H1 (cell line): ENCODE measurements at regions not wholly inside any gene's neighbourhood (a gene's known extent, or its start where the extent isn't known, plus 50 kb on each side); places are given as distances from the start of the nearest gene placed in this dataset.

Source experiments
- BRCA1 ChIP-seq: IDR thresholded peaks from 2 replicates; pipeline ENCODE4 v1.6.1; 2012; ENCODE audit warnings: low read depth, low read length, improper control_type of control experiment
- FOSL1 ChIP-seq: IDR thresholded peaks from 2 replicates; pipeline ENCODE4 v1.6.1; 2011; ENCODE audit warnings: mild to moderate bottlenecking, low read depth, low read length, moderate library complexity; ENCODE audit not compliant: insufficient read depth
- GTF2F1 ChIP-seq: IDR thresholded peaks from 2 replicates; pipeline ENCODE4 v1.6.1; 2012; ENCODE audit warnings: low read depth, low read length, improper control_type of control experiment, borderline replicate concordance
- JUND ChIP-seq: IDR thresholded peaks from 2 replicates; pipeline ENCODE4 v1.6.1; 2011; ENCODE audit warnings: mild to moderate bottlenecking, improper control_type of control experiment, low read length
- POLR2AphosphoS5 ChIP-seq: IDR thresholded peaks from 2 replicates; pipeline ENCODE4 v1.6.1; 2011; ENCODE audit warnings: low read depth, low read length
- SUZ12 ChIP-seq: fragments of 200-600 bp; sonication (generic); IDR thresholded peaks from 2 replicates; pipeline ENCODE4 v1.6.1; 2012; ENCODE audit warnings: mild to moderate bottlenecking, inconsistent platforms, low read length, moderate library complexity, mixed read lengths
- TBP ChIP-seq: IDR thresholded peaks from 2 replicates; pipeline ENCODE4 v1.6.1; 2011; ENCODE audit warnings: low read depth, low read length, improper control_type of control experiment
- TF ChIP-seq, protein P1 (sequence below): IDR thresholded peaks from 2 replicates; pipeline ENCODE4 v1.6.1; 2011; ENCODE audit warnings: low read depth, mild to moderate bottlenecking, low read length; ENCODE audit not compliant: insufficient read depth

DNA sequence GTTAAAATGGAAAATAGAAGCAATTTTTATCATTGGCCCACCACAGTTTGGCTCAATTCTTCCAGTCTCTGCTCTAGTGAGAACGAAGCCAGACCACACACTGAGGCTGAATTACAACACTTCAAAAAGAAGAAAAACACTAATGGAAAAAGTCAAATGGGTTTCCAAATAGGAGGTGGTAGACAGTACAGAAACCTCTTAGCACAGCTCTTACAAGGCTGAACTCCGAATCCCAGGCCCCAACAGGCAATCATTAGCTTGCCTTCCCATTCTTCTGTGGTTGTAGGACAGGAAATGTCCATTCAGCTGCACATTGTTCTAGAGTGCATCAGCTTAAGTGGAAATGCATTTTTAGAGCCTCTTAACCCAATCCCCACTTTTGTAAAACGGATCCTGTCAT, 115.1 kb upstream of the MEOX2 start (continued):
- no peak for TF ChIP-seq SUZ12
- no peak for TF ChIP-seq GTF2F1
- TF ChIP-seq POLR2AphosphoS5, result no peak
- TF ChIP-seq BRCA1, result no peak
- no peak for TF ChIP-seq JUND
- no peak for TF ChIP-seq TBP
- TF ChIP-seq, protein P1, sequence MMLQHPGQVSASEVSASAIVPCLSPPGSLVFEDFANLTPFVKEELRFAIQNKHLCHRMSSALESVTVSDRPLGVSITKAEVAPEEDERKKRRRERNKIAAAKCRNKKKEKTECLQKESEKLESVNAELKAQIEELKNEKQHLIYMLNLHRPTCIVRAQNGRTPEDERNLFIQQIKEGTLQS, result no peak
- TF ChIP-seq FOSL1, result no peak
- TF ChIP-seq, all 59 proteins: peak for 0
